GM12878 (cell line): ENCODE measurements at regions not wholly inside any gene's neighbourhood (a gene's known extent, or its start where the extent isn't known, plus 50 kb on each side); places are given as distances from the start of the nearest gene placed in this dataset.

ENCODE experiments used
- ATAC-seq: fragments of 200-7000 bp; cut with Tn5 transposase; 3 replicates; pipeline ENCODE4 v1.9.1; 2020; ENCODE audit warnings: mild to moderate bottlenecking, moderate library complexity
- BruUV-seq: library from RNA; stranded (reverse); fragments of 400-500 nt; replicated peaks from 2 replicates; lab custom pipeline; 2021; lab: Mats Ljungman, UMichigan
- CTCF ChIA-PET: fragments of 300-600 bp; sonication (Branson Sonifier 250); formaldehyde crosslinking; extraction: SDS; loops from one replicate; lab custom pipeline; 2021; ENCODE audit warnings: inconsistent platforms; lab: Yijun Ruan, JAX
- POLR2A ChIA-PET: fragments of 350-600 bp; formaldehyde crosslinking; extraction: SDS; loops from one replicate; lab custom pipeline; 2021; ENCODE audit warnings: inconsistent platforms; lab: Charles Lee
- RAD21 ChIA-PET: fragments of 300-600 bp; sonication (Branson Sonifier 250); formaldehyde crosslinking; loops from one replicate; lab custom pipeline; 2023; ENCODE audit warnings: antibody characterized with exemption; ENCODE audit not compliant: unreplicated experiment; lab: Charles Lee
- SMC1A ChIA-PET: fragments of 300-600 bp; sonication (Branson Sonifier 250); formaldehyde crosslinking; loops from one replicate; lab custom pipeline; 2023; ENCODE audit not compliant: unreplicated experiment, uncharacterized antibody; lab: Charles Lee
- DNase-seq: peaks from one replicate; pipeline ENCODE4 v3.0.0-alpha.2; 2011; ENCODE audit warnings: low read depth, low spot score
- FAIRE-seq: peaks from 3 replicates; lab custom pipeline; 2011; peaks lifted over from hg19 to GRCh38; lab: Jason Lieb, UNC
- H2AFZ ChIP-seq: 2 replicates; pipeline ENCODE4 v1.6.0; 2011; ENCODE audit warnings: low read depth, low read length, control low read depth; ENCODE audit not compliant: control insufficient read depth
- H3K27ac ChIP-seq: 2 replicates; pipeline ENCODE4 v1.5.1; 2011; ENCODE audit warnings: control low read depth; ENCODE audit not compliant: control insufficient read depth, insufficient read depth
- H3K27me3 ChIP-seq, 2 experiments: replicated peaks in 1 of 2; 2 replicates each; pipeline versions ENCODE4 v1.6.0 to v1.6.1; 2011; ENCODE audit warnings: low read length in 1 of 2; ENCODE audit not compliant: control insufficient read depth in 2 of 2, insufficient read depth in 2 of 2
- H3K36me3 ChIP-seq, 2 experiments: 2 replicates each; pipeline ENCODE4 v1.5.1; 2011; ENCODE audit warnings: low read length in 1 of 2; ENCODE audit not compliant: control insufficient read depth in 2 of 2, insufficient read depth in 2 of 2
- H3K4me1 ChIP-seq: 2 replicates; pipeline ENCODE4 v1.6.1; 2011; ENCODE audit warnings: mild to moderate bottlenecking, low read length, moderate library complexity, mixed read lengths; ENCODE audit not compliant: control insufficient read depth, insufficient read depth
- H3K4me2 ChIP-seq: 2 replicates; pipeline ENCODE4 v1.6.0; 2011; ENCODE audit warnings: control low read depth; ENCODE audit not compliant: control insufficient read depth, insufficient read depth
- H3K4me3 ChIP-seq: fragments of 200-600 bp; sonication (generic); 2 replicates; pipeline ENCODE4 v1.5.1; 2016
- H3K79me2 ChIP-seq: 2 replicates; pipeline ENCODE4 v1.6.0; 2011; ENCODE audit warnings: low read length; ENCODE audit not compliant: control insufficient read depth, insufficient read depth
- H3K9ac ChIP-seq: 2 replicates; pipeline ENCODE4 v1.8.0; 2011; ENCODE audit warnings: low read length, control low read depth, mixed read lengths; ENCODE audit not compliant: control insufficient read depth, insufficient read depth
- H3K9me3 ChIP-seq: replicated peaks from 3 replicates; pipeline ENCODE4 v1.5.1; 2011; ENCODE audit warnings: mild to moderate bottlenecking, low read length; ENCODE audit not compliant: control insufficient read depth, insufficient read depth
- H4K20me1 ChIP-seq: 2 replicates; pipeline ENCODE4 v1.6.0; 2011; ENCODE audit not compliant: control insufficient read depth, insufficient read depth
- BACH1 ChIP-seq: fragments of 450-650 bp; IDR thresholded peaks from 2 replicates; pipeline ENCODE4 v1.6.1; 2017; ENCODE audit warnings: mild to moderate bottlenecking, borderline replicate concordance
- BRCA1 ChIP-seq: IDR thresholded peaks from 2 replicates; pipeline ENCODE4 v1.6.1; 2011; ENCODE audit warnings: low read depth, low read length, improper control_type of control experiment
- CHD2 ChIP-seq: IDR thresholded peaks from 2 replicates; pipeline ENCODE4 v1.6.1; 2011; ENCODE audit warnings: low read depth, low read length, improper control_type of control experiment, borderline replicate concordance
- EP300 ChIP-seq, 2 experiments: fragments of 150-350 bp in 1 of 2; IDR thresholded peaks; 2 replicates each; pipeline ENCODE4 v1.6.1; 2011 to 2012; ENCODE audit warnings: low read depth in 2 of 2, low read length in 2 of 2, borderline replicate concordance in 1 of 2, improper control_type of control experiment in 1 of 2, inconsistent platforms in 1 of 2; ENCODE audit not compliant: control insufficient read depth in 1 of 2
- ESRRA ChIP-seq: IDR thresholded peaks from 2 replicates; pipeline ENCODE4 v1.6.1; 2012; ENCODE audit warnings: mild to moderate bottlenecking, low read length, improper control_type of control experiment
- EZH2 ChIP-seq: IDR thresholded peaks from 2 replicates; pipeline ENCODE4 v1.6.1; 2012; ENCODE audit warnings: low read depth, mild to moderate bottlenecking, control low read depth, inconsistent platforms, low read length, borderline replicate concordance; ENCODE audit not compliant: control insufficient read depth
- KAT2A ChIP-seq: conservative IDR thresholded peaks from 2 replicates; pipeline ENCODE4 v1.6.1; 2011; ENCODE audit warnings: low read depth, low read length; ENCODE audit not compliant: control insufficient read depth
- MYB ChIP-seq: fragments of 150-350 bp; IDR thresholded peaks from 2 replicates; pipeline ENCODE4 v1.6.1; 2014; ENCODE audit warnings: mild to moderate bottlenecking, low read depth, low read length, borderline replicate concordance
- PAX8 ChIP-seq: fragments of 450-650 bp; IDR thresholded peaks from 2 replicates; pipeline ENCODE4 v1.6.1; 2017; ENCODE audit warnings: mild to moderate bottlenecking, moderate library complexity
- PML ChIP-seq: IDR thresholded peaks from 2 replicates; pipeline ENCODE4 v1.6.1; 2012; ENCODE audit warnings: low read length, inconsistent platforms
- POU2F2 ChIP-seq: IDR thresholded peaks from 3 replicates; pipeline ENCODE4 v1.6.1; 2011; ENCODE audit warnings: low read depth, mild to moderate bottlenecking, low read length, borderline replicate concordance
- RB1 ChIP-seq: fragments of 450-650 bp; formaldehyde crosslinking; IDR thresholded peaks from 2 replicates; pipeline ENCODE4 v1.6.1; 2017; ENCODE audit warnings: mild to moderate bottlenecking, borderline replicate concordance
- SUPT20H ChIP-seq: IDR thresholded peaks from 2 replicates; pipeline ENCODE4 v1.6.1; 2011; ENCODE audit warnings: low read depth, mild to moderate bottlenecking, low read length, moderate library complexity, borderline replicate concordance; ENCODE audit not compliant: control insufficient read depth
- ZNF217 ChIP-seq: fragments of 450-650 bp; IDR thresholded peaks from 2 replicates; pipeline ENCODE4 v1.6.1; 2017; ENCODE audit warnings: antibody characterized with exemption, mild to moderate bottlenecking
- ZZZ3 ChIP-seq: IDR thresholded peaks from 2 replicates; pipeline ENCODE4 v1.6.1; 2011; ENCODE audit warnings: low read depth; ENCODE audit not compliant: control insufficient read depth, insufficient read length
- WGBS: methylation state at CpG from one replicate; pipeline ENCODE4 v1.1.6; 2016; ENCODE audit warnings: low lambda C conversion rate; ENCODE audit not compliant: insufficient replicate concordance, insufficient coverage; ENCODE audit errors: missing lambda C conversion rate; 5-methylcytosine and 5-hydroxymethylcytosine counted together
- in situ Hi-C: fragments of 300-500 bp; cut with MboI; formaldehyde crosslinking; loops from 9 replicates; pipeline ENCODE4 v1.14.3; 2018; ENCODE audit warnings: mixed read lengths
- intact Hi-C: fragments of 100-400 bp; cut with micrococcal nuclease; formaldehyde crosslinking; loops from one replicate; pipeline ENCODE4 v1.14.2; 2022; ENCODE audit not compliant: unreplicated experiment
- TF ChIP-seq, protein P1 (sequence below): fragments of 450-650 bp; IDR thresholded peaks from 2 replicates; pipeline ENCODE4 v1.6.1; 2016; ENCODE audit warnings: mild to moderate bottlenecking
- TF ChIP-seq, protein P2 (sequence below): fragments of 450-650 bp; IDR thresholded peaks from 2 replicates; pipeline ENCODE4 v1.6.1; 2017; ENCODE audit warnings: borderline replicate concordance
- TF ChIP-seq, protein P3 (sequence below): fragments of 450-650 bp; IDR thresholded peaks from 2 replicates; pipeline ENCODE4 v1.6.1; 2017; ENCODE audit warnings: low read depth, mild to moderate bottlenecking, moderate library complexity
- TF ChIP-seq, protein P4 (sequence below): fragments of 450-650 bp; conservative IDR thresholded peaks from 2 replicates; pipeline ENCODE4 v1.6.1; 2017; ENCODE audit warnings: mild to moderate bottlenecking, moderate library complexity

DNA sequence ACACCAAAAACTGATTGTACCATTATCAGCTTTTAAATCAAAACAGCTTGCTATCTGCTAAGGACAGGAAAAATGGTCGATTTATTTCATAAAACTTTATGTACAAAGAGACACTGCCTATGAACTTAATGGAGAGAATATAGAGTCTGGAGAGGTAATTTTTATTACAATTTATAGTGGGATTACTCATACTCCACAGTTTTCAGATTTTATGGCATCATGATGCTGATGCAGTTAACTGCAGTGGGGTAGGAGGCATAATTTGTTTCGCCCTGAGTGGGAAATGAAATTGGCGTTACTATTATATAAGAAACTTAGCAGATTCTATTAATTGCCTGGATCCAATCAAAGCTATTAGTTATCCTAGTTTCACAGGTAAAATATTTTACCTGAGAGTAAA is 301.4 kb downstream of the KLF12 start:
- ChIA-PET SMC1A (interaction anchor here (0.7 to 1.6 kb wide), 2 partner anchors 22 to 452 kb away, joined by 3 to 5 read pairs; no protein-coding TSS in a partner anchor), POLR2A (no interaction called here), RAD21 (interaction anchor here (0.8 to 1.7 kb wide), 3 partner anchors 230 to 697 kb away, joined by 3 to 6 read pairs (median 4); no protein-coding TSS in a partner anchor), CTCF (interaction anchor here (0.9 to 6.0 kb wide), 2 partner anchors 11 to 453 kb away, joined by 3 to 102 read pairs; no protein-coding TSS in a partner anchor)
- H3K9ac ChIP-seq, result no peak overlapping the region
- H3K27ac ChIP-seq, result no peak overlapping the region
- no peak overlapping the region for H2AFZ ChIP-seq
- no peak overlapping the region for H3K4me3 ChIP-seq
- no peak for DNase-seq
- no peaks in the 10 kb centered on the region for H3K4me1 ChIP-seq
- intact Hi-C loops, result no loop called here
- H3K9me3 ChIP-seq, result no peaks in the 10 kb centered on the region
- H4K20me1 ChIP-seq, result no peaks in the 10 kb centered on the region
- FAIRE-seq, result no peak
- in situ Hi-C loops, result loop anchor here (10.0 kb wide), 1 partner anchor 1392 kb away; no protein-coding TSS in a partner anchor
- ATAC-seq, result no peak
- BruUV-seq, result no TSS peak
- no peaks in the 10 kb centered on the region for H3K36me3 ChIP-seq
- H3K4me2 ChIP-seq, result no peak overlapping the region
- WGBS, result 83% methylated on average over 3 of the region's 3 CpGs
- H3K79me2 ChIP-seq, result no peaks in the 10 kb centered on the region
- no peaks in the 10 kb centered on the region for H3K27me3 ChIP-seq
- no peak for TF ChIP-seq PAX8
- no peak for TF ChIP-seq ESRRA
- TF ChIP-seq POU2F2, result no peak
- no peak for TF ChIP-seq KAT2A
- no peak for TF ChIP-seq RB1
- TF ChIP-seq MYB, result no peak
- no peak for TF ChIP-seq EZH2
- no peak for TF ChIP-seq PML
- TF ChIP-seq SUPT20H, result no peak
- TF ChIP-seq, protein P1, sequence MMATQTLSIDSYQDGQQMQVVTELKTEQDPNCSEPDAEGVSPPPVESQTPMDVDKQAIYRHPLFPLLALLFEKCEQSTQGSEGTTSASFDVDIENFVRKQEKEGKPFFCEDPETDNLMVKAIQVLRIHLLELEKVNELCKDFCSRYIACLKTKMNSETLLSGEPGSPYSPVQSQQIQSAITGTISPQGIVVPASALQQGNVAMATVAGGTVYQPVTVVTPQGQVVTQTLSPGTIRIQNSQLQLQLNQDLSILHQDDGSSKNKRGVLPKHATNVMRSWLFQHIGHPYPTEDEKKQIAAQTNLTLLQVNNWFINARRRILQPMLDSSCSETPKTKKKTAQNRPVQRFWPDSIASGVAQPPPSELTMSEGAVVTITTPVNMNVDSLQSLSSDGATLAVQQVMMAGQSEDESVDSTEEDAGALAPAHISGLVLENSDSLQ, result no peak
- TF ChIP-seq EP300 (IDR thresholded peaks at IDR 0.05; ENCODE audit: borderline replicate concordance in 1 of 2, control insufficient read depth in 1 of 2, low read depth in 2 of 2, low read length in 2 of 2), result no peak
- no peak for TF ChIP-seq BRCA1
- TF ChIP-seq, protein P2, sequence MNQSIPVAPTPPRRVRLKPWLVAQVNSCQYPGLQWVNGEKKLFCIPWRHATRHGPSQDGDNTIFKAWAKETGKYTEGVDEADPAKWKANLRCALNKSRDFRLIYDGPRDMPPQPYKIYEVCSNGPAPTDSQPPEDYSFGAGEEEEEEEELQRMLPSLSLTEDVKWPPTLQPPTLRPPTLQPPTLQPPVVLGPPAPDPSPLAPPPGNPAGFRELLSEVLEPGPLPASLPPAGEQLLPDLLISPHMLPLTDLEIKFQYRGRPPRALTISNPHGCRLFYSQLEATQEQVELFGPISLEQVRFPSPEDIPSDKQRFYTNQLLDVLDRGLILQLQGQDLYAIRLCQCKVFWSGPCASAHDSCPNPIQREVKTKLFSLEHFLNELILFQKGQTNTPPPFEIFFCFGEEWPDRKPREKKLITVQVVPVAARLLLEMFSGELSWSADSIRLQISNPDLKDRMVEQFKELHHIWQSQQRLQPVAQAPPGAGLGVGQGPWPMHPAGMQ, result no peak
- TF ChIP-seq, protein P3, sequence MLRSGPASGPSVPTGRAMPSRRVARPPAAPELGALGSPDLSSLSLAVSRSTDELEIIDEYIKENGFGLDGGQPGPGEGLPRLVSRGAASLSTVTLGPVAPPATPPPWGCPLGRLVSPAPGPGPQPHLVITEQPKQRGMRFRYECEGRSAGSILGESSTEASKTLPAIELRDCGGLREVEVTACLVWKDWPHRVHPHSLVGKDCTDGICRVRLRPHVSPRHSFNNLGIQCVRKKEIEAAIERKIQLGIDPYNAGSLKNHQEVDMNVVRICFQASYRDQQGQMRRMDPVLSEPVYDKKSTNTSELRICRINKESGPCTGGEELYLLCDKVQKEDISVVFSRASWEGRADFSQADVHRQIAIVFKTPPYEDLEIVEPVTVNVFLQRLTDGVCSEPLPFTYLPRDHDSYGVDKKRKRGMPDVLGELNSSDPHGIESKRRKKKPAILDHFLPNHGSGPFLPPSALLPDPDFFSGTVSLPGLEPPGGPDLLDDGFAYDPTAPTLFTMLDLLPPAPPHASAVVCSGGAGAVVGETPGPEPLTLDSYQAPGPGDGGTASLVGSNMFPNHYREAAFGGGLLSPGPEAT, result no peak
- TF ChIP-seq ZZZ3, result no peak
- TF ChIP-seq BACH1, result no peak
- TF ChIP-seq, protein P4, sequence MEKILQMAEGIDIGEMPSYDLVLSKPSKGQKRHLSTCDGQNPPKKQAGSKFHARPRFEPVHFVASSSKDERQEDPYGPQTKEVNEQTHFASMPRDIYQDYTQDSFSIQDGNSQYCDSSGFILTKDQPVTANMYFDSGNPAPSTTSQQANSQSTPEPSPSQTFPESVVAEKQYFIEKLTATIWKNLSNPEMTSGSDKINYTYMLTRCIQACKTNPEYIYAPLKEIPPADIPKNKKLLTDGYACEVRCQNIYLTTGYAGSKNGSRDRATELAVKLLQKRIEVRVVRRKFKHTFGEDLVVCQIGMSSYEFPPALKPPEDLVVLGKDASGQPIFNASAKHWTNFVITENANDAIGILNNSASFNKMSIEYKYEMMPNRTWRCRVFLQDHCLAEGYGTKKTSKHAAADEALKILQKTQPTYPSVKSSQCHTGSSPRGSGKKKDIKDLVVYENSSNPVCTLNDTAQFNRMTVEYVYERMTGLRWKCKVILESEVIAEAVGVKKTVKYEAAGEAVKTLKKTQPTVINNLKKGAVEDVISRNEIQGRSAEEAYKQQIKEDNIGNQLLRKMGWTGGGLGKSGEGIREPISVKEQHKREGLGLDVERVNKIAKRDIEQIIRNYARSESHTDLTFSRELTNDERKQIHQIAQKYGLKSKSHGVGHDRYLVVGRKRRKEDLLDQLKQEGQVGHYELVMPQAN, result no peak
- TF ChIP-seq ZNF217, result no peak
- TF ChIP-seq CHD2, result no peak
- TF ChIP-seq, all 136 proteins: peak for 0
